ENCODE measurements at regions not wholly inside any gene's neighbourhood (a gene's known extent, or its start where the extent isn't known, plus 50 kb on each side); places are given as distances from the start of the nearest gene placed in this dataset.
A peak's percentile ranks its signal among the peaks of the same experiment; 100 is the strongest.
"Not testable (repeated sequence)": the region's sequence is repeated elsewhere in the genome, so short reads cannot be mapped to it uniquely, and the experiment has no call there.

DNA sequence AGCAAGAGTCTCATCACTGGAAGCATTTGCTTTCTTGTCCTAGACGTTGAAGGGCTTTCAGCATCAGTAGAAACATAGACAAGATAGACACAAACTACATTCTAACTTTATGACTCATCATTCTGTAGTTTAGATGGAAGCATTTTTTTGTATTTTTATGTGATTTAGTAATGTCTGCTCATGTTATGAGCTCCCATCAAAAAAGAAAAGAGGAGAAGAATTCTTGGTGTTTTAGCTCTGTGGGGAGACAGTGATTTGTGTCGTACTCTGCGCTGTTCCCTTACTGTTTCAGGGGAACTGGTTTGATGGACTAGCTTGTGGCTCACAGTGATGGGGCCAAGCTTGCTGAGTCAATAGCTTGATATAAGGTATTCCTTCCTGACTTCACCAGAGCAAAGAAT lies 159.2 kb upstream of the WWC1 start:
- DNase-seq (ENCODE audit: low read depth): peak; percentile 37

DNA sequence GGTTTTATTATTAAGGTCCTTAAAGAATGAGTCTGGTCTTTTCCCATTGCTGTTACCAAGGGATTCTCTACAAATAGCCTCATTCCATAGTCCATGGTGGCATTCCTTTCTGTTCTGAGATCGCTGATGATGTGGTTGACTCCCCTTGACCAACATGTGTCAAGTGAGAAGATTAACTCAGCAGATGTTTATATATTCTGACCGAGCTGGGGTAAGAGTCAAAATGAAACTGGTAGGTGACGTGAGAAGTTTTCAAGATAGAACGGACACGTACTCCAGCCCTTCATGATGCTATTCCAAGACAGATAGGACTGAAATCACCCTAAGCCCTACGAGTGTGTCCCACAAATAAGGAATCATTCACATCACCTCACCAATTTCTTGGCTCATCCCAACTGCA lies 155.5 kb upstream of the WWC1 start:
- no peak for DNase-seq (ENCODE audit: low read depth)

DNA sequence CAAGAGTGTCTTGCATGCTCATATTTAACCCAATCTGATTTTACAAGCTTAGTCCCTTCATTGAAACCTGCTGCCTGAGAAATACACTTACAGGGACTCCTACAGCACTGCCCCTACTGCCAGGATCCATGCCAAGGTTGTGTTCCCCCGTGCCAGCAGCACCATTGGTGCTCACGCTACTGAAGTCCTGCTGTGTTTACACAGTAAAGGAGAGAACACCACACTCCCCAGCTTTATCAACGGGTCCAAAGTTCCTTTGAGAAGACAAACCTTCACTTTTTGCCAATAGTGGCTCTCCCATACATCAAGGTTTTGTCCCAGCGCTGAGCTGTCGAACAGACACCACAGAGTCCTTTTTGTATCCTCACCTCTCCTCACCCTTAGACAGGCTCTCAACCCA lies 155.1 kb upstream of the WWC1 start:
- DNase-seq (ENCODE audit: low read depth): no peak

- no peak for DNase-seq (ENCODE audit: low read depth)
These were observed 154.2 kb upstream of the WWC1 start for GRCh38 chr5:168137265-168137664.

GRCh38 chr5:168140241-168140640 lies 151.2 kb upstream of the WWC1 start:
- no peak for DNase-seq (ENCODE audit: low read depth)

DNA sequence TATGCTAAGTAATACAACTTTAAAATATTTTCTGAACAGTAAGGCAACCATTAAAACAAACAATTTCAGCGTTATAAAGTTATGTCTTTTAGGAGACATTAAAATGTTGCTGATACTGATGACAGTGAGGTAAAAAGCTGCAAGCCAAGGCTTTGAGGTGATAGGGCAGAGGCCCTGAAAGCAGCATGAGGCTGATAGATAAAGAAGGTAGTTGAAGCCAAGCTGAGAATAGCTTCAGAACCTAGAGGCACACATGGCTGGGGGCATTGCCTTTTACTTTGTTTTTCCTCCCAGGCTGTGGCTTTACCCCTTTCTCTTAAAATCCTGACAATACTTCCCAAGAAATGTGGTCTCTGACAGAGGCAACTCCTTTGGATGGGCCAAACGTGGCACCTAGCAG lies 149.0 kb upstream of the WWC1 start:
- no peak for DNase-seq (ENCODE audit: low read depth)

- DNase-seq (ENCODE audit: low read depth): not testable (repeated sequence)
These were observed 147.9 kb upstream of the WWC1 start for GRCh38 chr5:168143521-168143920.

- no peak for DNase-seq (ENCODE audit: low read depth)
These were observed 144.3 kb upstream of the WWC1 start for GRCh38 chr5:168147106-168147505.

DNA sequence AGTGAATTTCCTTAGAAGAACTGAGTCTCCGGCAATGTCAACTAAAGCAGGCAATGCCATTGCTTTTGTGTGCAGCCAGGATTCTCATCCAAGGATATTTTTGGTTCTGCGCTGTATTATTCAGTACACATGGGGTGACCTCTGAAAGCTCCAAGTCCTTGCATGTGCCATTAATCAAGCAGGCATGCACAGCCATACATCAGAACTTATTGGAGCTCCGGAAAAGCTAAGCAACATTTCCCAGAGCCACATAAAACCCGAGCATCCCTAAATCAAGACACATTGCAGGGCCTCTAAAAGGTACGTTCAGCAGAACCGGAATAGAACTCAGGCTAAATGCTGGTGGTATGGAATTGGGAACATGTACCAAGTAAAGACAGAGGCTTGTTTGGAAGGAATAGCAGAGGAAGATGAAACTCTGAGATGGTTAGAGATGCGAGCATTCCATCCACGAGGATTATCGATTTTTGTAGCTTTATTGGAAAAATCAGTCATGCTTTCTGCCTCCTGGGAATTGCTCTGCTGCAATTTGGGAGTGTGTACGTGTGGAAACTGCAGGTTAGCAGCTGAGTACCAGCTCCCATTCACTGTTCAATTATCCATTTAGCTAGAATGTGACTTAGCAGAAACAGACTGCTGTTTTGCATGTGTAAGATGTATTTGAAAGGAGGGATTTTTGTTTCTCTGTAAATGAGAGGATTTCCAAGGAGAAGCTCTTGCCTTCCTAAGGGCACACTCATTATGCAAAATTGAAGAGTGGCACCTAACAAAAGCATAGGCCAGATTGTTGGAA lies 143.7 kb upstream of the WWC1 start:
- DNase-seq (ENCODE audit: low read depth): no peak

- DNase-seq (ENCODE audit: low read depth): no peak
These were observed 140.4 kb upstream of the WWC1 start for GRCh38 chr5:168151041-168151440.

DNA sequence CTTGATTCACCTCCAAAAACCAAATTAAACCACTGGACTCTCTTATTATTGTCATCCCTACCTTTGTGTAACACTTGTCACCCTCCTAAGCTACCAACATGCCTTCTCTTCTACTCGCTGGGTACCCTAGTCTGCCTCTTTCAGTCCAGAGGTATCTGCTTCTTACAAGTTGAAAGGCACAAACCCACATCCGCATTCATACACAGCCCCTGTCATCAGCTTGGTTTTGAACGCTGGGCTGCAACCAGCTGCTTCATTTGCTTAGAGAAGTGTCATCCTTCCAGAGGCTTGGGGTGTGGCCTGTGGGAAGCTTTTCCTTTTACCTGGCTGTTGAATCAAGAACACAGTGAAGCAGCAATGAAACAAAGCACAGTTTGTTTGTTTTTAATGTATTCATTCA lies 138.8 kb upstream of the WWC1 start:
- DNase-seq (ENCODE audit: low read depth): no peak

GRCh38 chr5:168153263-168153875 lies 138.1 kb upstream of the WWC1 start:
- no peak for DNase-seq (ENCODE audit: low read depth)

GRCh38 chr5:168153876-168154270 lies 137.6 kb upstream of the WWC1 start:
- DNase-seq (ENCODE audit: low read depth): no peak

- DNase-seq (ENCODE audit: low read depth): no peak
These were observed 135.9 kb upstream of the WWC1 start for GRCh38 chr5:168155585-168155984.

GRCh38 chr5:168156170-168156569 lies 135.3 kb upstream of the WWC1 start:
- DNase-seq (ENCODE audit: low read depth): no peak

DNA sequence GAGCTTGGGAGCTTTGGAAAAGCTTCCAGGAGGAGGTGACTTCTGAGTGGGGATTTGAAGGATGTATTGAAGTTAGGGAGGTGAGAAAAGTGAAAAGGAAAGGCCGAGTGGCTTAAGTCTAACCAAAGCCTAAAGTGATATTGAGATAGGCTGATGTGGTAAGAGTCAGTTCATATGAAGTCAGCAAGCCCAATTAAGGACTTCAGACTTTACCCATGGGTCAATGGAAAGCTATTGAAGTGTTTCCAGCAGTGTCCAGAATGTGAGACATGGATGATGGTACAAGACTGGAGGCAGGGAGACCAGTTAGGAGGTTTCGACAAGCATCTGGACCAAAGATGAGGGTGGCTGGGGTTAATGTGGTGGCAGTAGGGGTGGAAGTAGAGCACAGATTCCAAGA lies 134.3 kb upstream of the WWC1 start:
- DNase-seq (ENCODE audit: low read depth): no peak

DNA sequence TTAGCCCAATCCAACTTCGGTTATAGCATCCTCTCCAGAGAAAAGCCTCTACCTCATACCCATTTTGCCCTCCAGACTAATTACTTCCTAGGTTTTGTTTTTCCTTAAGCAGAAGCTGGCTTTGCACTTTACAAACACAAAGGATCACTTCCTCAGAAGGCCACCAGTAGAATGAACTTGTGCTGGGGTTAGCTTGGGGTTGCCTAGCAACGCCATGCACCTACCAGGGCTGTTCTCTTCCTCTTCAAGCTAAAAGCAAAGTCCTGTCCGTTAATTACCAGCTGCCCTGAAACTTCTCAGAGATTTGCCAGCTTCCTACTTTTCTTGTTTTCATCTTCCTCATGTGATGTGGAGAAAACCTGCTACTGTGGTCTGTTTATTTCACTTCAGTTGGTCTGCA lies 132.0 kb upstream of the WWC1 start:
- DNase-seq (ENCODE audit: low read depth): no peak

- DNase-seq (ENCODE audit: low read depth): no peak
These were observed 129.0 kb upstream of the WWC1 start for GRCh38 chr5:168162464-168162863.

DNA sequence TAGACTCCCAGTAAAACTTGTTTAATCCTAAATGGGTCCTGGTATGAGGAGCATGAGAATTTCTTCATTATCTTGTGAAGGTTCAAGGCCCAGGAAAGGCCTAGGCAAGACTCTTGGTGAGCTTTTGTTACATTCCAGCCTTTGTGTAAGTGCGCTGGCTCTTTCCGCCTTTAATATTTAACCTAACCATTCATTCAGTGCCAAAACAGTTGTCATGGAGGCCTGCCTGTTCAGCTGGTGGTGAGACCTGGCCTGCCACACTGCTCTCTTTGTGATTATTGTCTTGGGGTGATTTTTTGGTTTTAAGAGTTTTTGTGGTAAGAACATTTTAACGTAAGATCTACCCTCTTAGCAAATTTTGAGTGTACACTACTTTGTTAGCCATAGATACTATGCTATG lies 127.5 kb upstream of the WWC1 start:
- DNase-seq (ENCODE audit: low read depth): no peak

- DNase-seq (ENCODE audit: low read depth): no peak
These were observed 126.1 kb upstream of the WWC1 start for GRCh38 chr5:168165221-168165914.

GRCh38 chr5:168165977-168166376 lies 125.5 kb upstream of the WWC1 start:
- no peak for DNase-seq (ENCODE audit: low read depth)

- no peak for DNase-seq (ENCODE audit: low read depth)
These were observed 124.1 kb upstream of the WWC1 start for GRCh38 chr5:168167338-168167737.

- DNase-seq (ENCODE audit: low read depth): no peak
These were observed 122.3 kb upstream of the WWC1 start for GRCh38 chr5:168168978-168169698.

All from GM04504 (cell line).